GM19035 (cell line): ENCODE measurements at regions not wholly inside any gene's neighbourhood (a gene's known extent, or its start where the extent isn't known, plus 50 kb on each side); places are given as distances from the start of the nearest gene placed in this dataset.
"Not testable (repeated sequence)": the region's sequence is repeated elsewhere in the genome, so short reads cannot be mapped to it uniquely, and the experiment has no call there.

Source experiments
- ATAC-seq: cut with Tn5 transposase; IDR thresholded peaks from one replicate; pipeline ENCODE4 v1.9.1; 2021; ENCODE audit not compliant: unreplicated experiment

DNA sequence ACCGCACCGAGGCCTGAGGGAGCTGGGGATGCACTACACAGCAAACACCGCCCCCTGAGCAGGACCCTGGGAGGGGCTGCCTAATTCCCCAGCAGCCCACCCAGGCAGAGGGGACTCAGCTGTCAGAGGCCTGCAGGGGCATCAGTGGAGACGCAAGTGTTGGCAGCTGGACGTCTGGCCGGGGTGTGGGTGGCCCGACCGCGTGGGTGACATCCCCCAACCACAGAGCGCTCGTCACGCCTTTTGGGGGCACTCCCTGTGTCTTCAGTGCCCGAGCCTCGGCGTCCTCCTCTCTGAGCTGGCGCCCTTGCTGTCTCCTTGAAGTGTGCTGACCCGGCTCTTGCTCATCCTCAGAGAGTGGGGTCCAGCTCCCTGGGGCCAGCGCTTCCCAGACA is 150.2 kb downstream of the BRD1 start:
- ATAC-seq: no peak

DNA sequence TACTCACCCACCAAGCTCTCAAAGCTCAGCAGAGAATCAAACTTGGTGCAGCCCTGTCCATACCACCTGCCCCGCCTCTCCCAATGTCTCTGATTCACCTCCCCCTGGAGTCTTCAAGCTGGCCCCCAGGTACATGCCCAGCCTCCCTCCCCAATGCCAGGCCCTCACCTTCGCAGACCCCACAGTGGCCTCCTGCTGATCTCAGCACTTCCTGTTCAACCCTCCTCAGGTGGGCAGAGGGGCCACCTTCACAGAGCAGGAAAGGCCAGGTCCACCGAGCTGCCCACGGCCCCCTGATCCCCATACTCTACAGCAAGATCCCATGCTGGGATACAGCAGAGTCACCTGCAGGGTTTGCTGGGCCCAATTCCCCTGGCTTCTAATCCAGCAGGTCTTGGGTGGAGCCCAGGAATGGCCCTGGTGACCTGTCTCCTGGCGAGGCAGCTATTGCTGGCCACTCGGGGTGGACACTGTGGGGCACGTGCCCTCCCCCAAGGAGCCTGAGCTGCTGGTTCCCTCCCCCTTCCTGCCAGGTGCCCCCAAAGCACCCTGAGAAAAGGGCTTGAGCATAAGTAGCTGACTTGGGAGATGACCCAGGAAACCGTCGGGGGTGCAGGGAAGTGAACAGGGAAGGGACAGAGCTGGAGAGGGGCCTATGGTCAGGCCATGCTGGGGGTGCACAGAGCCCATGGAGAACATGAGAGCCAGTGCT is 150.7 kb downstream of the BRD1 start:
- no peak for ATAC-seq

DNA sequence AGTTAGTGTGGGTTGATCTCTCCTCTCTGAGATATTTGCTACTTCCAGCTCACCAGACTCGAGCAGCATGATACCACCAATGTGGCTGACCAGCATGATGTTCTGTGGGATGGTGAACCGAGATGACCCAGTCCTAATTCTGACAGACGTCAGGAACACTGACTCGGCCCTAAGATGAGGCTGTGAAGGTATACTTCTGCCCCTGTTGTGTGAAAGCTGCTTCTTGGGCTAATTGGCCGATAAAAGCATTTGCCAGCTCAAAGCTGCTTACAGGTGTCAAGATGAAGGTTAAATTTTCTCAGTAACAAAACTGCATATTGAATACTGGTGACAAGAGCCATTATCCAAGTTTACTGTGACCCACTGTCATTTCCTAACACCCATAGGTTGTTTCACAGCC is 151.4 kb downstream of the BRD1 start:
- ATAC-seq: no peak

DNA sequence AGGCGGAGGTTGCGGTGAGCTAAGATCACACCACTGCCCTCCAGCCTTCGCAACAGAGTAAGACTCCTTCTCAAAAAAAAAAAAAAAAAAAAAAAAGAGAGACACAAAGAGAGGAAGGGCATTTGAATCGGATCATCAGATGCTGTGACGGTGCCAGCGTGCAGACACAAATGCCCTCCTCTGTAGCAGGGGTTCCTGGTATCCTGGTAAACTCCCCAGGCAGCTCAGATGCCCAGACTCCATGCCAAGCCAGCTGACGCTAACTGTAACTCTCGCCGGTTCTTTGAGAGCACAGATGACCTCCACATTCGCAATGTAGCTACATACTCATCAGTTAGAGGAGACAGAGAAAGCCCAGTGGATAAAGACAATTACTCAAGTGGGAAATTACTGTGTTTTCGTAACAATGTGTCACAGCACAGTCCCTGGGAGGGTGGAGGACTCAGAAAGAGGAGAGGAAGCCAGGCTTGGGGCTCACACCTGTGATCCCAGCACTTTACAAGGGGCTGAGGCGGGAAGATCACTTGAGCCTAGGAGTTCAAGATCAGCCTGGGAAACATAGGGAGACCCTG is 153.1 kb downstream of the BRD1 start:
- no peak for ATAC-seq

DNA sequence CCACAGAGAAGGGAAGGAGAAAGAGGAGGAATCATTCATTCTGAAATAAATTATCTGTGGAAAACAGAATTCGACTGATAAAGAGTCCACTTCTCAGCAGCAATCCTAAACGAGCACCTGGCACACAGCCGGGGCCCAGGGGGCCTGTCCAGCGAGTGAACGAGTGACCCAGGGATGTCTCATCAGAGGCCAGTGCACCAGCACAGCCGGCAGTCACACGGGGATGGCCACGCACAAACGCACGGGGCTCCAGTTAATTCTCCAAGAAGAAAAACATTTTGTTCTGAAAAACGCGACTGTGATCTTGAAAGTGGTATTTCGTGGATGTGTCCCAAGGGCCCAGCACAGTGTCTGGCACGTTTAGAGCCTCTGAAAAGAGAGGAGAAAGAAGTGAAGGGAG is 154.6 kb downstream of the BRD1 start:
- ATAC-seq: no peak

DNA sequence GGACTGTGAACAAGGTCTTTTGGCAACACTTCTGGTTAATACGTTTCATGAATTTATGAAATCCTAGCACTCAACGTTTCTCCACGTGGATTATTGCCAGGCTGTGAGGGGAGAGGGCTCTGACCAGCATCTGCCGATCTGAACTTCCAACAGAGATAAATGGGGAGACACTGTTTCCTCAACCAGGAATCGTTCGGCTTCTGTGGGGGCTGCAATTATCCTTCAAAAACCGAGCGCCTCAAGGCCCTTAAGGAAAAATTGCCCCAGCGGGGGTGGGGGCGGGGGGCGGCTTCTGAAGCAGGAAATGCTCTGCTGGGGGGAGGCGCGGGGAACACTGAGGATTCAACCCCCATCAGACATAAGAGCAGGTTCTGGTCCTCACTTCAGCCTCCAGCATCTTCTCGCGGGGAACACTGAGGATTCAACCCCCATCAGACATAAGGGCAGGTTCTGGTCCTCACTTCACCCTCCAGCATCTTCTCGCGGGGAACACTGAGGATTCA is 155.6 kb downstream of the BRD1 start:
- no peak for ATAC-seq

DNA sequence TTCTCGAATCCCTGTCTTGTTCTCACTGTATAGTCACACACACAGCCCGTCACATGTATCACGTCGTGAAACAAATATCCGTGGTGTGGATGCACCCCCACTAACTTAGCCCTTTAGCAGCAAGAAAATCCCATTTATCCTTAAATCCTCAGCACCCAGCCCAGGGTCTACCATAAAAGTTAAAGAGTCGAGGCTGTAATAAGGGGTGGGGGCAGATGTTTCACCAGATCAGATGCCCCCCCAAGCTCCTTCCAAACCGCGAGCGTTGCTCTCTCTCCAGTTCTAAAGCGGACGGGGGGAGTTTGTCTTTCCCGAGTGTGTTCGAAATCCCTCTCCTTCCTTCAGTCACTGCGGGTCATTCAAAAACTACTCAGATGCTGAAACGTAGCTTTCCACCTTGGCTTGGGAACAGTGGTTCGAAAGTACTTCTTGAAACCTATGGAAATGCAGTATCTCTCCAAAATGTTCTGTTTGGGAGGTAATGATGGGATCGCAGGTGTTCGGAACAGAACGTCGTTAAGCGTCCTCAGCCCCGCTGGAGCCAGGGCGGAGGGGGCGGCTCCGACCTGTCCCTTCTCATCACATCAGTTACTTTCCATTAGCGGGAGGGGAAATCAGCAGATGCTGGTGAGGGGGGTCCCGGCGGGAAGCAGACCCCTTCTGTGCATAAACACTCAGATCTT is 156.2 kb downstream of the BRD1 start:
- no peak for ATAC-seq

DNA sequence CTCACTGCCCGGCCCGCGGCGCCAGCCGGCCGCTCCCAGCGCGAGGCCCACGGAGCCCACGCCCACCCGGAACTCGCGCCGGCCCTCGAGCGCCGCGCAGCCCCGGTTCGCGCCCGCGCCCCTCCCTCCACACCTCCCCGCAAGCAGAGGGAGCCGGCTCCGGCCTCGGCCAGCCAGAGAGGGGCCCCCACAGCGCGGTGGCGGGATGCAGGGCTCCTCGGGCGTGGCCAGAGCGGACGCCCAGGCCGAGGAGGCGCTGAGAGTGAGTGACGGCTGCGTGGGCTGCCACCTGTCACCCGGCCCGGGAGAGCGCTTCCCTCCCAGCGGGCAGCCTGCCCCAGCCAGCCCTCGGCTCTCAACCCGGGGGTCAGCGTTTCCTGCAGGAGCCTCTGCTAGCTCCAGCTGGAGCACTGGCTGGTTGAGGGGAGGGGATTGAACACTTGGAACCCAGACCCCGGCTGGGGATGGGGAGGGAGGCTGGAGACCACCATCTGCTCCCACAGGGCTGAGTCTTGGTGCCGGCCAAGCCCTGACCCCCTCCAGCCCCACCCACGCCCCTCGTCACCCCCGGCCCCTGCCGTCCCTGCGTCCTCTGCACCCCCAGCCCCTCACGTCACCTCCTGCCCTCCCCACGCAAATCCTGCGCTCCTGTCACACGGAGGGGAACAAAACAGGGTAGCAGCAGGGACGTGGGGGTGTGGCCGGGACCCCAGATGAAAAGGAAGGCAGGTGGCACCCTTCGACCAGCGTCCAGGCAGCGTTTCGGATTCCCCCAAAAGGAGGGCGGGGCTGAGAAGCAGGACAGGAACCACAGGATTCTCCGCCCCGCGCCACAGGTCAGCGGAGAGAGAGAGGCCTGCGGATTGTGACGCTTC is 157.0 kb downstream of the BRD1 start:
- no peak for ATAC-seq

DNA sequence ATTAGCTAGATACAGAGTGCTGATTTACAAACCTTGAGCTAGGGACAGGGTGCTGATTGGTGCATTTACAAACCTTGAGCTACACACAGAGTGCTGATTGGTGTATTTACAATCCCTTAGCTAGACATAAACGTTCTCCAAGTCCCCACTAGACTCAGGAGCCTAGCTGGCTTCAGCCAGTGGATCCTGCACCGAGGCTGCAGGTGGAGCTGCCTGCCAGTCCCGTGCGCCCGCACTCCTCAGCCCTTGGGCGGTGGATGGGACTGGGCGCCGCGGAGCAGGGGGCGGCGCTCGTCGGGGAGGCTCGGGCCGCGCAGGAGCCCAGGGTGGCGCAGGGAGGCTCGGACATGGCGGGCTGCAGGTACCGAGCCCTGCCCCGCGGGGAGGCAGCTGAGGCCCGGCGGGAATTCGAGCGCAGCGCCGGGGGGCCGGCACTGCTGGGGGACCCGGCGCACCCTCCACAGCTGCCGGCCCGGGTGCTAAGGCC is 157.7 kb downstream of the BRD1 start:
- not testable (repeated sequence) for ATAC-seq

DNA sequence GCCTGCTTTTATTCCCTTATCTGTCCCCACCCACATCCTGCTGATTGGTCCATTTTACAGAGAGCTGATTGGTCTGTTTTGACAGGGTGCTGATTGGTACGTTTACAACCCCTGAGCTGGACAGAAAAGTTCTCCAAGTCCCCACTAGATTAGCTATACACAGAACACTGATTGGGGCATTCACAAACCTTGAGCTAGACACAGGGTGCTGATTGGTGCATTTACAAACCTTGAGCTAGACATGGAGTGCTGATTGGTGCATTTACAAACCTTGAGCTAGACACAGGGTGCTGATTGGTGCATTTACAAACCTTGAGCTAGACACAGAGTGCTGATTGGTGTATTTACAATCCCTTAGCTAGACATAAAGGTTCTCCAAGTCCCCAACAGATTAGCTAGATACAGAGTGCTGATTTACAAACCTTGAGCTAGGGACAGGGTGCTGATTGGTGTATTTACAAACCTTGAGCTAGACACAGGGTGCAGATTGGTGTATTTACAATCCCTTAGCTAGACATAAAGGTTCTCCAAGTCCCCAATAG is 158.2 kb downstream of the BRD1 start:
- ATAC-seq: not testable (repeated sequence)

DNA sequence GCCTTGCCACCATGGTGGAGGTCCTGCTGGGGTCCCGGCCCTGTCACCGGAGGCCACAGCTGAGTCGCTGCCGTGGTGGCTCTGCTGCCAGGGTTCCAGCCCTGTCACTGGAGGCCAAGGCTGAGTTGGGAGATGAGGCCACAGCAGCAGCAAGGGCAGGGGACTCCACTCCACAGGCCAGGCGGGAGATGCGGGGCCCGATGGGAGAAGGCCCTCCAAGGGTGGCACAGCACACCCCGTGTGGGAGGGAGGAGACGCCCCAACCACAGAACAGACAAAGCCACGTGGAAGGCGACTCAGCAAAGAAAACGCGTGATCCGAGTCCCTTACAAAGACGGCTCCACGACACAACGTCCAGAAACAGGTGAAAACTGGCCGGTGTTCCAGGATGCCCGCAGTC is 159.3 kb downstream of the BRD1 start:
- ATAC-seq: no peak

DNA sequence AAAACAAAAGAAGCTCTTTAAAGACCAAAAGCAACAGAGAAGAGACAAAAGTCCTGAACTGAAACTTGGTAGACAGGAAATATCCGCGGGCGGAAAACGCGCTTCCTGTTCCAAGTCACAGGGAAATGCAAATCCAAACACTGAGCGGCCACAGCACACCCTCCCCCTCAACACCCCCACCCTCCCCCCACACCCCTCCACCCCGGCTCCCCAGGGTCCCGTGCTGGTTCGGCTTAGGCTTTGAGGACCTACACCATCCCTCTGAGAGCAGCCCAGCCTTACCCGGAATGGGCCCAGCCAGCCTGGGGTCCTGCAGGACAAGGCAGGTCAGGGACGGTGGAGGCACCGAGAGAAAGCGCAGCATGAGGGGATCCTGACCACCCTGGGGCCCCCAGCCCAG is 160.4 kb downstream of the BRD1 start:
- ATAC-seq: no peak

DNA sequence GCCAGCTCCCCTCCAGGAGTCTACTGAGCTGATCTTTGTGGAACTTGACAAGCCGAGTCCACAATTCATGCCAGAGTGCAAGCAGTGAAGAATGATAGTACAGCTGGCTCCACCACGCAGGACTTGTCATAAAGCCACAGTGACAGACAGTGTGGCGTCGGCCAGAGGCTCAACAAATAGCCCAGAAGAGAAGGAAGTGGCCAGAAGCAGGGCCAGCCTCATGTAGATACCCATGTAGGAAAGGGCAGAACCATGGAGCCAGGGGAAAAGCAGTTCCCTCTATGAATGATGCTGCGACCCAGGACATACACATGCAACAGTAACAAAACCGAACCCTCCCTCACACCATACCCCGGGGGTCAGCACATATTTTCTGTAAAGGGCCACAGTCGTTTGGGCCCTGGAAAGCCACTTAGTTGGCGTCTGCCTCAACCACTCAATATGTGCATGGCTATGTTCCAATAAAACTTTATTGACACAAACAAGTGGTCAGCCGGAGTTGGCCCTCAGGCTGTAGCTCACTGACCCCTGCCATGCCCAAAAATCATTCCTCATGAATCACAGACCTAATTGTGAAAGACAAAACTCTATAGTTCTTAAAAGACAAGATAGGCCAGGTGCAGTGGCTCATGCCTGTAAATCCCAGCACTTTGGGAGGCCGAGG is 161.4 kb downstream of the BRD1 start:
- ATAC-seq: no peak

DNA sequence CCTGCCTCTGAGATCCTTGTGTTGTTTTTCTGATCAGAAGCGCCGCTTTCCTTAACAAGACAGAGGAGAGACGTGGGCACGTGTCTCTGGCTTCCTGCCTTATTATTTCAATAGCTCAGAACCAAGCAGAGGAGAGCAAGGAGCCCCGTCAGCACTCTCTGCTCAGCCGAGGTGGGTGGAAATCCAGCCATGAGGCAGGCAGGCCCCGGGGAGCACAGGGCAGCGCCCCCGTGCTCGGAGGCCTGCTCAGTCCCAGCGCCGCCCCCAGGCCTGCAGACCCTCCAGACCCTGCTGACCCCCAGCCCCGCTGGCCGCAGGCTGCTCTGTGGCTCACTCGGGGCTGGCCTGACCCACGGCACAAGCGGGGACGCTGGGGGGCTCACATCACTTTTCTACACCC is 162.8 kb downstream of the BRD1 start:
- ATAC-seq: no peak

DNA sequence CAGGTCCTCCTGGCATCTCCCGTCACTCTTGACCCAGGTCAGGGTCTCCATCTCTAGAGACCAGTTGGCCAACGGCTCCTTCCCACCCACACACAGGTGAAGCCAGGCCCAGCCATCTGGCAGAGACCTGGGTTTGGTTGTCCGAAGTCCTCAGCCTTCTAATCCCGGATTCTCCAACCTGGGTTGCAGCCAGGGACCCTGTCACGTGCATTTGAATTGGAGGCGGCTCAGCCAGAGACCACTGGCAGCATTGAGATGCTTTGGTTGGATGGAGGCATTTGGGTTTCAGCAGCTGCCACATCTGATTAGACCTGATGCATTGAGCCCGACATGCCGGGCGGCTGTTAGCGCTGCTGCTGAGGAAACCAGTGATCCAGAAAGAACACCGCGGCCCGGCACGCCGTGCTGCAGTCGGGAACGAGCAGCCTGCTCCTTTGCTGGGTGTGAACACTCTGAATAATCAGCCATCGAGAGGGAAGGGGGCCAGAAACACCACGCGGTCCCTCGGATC is 163.2 kb downstream of the BRD1 start:
- no peak for ATAC-seq

DNA sequence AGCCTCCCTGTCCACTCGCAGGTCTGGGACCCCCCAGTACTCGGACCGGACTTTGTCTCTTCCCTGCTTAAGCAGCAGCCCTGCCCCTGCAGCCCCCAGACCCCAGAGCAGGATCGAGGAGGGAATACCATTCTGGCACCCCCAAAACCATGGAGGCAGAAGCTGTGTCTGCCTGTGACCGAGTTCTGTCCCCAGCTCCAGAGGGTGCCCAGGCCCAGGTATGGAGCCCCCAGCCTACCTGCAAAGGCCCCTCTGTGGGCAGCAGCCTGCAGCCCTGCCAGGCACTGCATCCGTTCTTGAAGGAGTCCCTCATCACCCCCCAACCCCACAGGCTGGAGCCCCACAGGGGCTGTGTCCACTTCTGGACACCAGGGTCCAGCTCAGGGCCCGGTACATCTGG is 163.8 kb downstream of the BRD1 start:
- no peak for ATAC-seq

DNA sequence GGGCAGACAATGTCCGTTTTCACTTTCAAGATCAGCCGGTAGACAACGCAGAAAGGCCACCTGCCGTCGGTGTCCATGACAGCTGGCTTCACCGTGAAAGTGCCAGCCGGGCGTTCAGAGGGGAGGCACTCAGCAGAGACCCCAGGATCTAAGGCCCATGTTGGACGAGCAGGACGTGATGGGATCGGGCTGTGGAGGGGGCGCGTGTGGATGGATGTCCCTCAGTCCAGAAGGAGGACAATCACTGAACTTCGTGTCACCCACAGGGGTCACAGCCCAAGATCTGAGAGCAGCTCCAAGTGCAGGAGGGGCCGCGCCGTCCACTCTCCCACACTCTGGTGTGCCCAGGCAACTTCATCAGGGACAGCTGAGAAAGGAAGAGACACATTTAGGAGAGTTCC is 164.4 kb downstream of the BRD1 start:
- no peak for ATAC-seq

DNA sequence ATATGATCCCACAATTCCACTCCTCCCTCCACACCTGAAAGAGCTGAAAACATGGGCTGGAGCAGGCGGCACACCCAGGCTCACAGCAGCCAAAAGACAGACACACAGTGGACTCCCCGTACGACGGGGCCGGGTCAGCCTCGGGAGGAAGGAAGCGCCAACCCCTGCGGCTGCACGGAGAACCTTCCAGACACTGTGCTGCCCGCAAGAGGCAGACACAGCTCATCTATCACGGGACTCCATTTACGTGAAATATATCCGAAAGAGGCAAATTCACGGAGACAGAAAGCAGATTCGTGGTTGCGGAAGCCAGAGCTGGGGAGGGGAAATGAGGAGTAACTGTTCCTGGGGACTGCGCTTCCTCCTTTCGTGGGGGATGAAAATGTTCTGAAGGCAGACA is 165.0 kb downstream of the BRD1 start:
- no peak for ATAC-seq

DNA sequence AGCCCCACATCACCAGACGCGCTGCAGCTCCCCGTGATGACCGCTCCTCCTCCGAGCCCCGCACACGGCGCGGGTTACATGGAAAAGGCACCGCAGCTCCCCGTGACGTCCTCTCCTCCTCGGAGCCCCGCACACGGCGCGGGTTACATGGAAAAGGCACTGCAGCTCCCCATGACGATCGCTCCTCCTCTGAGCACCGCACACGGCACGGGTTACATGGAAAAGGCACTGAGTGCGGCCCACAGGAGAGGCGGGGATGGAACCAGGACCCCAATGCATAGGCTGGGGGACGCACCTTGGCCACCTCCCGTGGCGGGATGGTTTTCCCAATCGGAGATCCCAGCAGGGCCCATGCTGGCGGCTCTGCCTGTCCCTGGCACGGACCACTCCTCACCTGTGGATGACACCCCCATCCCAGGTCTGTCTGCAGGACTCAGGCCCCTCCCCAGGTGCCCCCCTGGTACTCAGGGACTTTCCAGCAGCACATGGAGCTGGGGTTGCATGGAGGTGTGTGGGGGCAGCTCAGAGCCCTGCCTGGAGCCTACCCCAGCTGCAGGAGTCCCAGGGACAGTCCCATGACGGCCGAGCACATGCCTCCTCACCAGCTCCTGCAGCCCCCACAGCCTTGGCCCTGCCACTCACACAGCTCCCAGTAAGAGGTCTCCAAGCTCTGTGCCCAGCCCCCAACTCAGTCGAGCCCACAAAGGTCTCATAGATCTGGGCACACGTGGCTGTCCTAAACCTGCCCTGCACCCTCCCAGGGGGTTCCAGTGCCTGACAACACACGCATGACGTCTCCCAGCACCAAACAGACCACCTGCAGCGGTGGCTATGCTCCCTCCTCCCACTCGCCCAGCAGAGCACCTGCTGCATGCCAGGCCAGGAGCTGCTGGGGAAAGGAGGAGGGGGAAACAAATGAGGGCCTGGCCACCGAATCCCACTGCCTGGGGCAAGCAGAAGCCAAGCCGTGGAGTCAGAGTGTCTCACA is 166.6 kb downstream of the BRD1 start:
- no peak for ATAC-seq
